AG10803 (cell line): ENCODE measurements at regions not wholly inside any gene's neighbourhood (a gene's known extent, or its start where the extent isn't known, plus 50 kb on each side); places are given as distances from the start of the nearest gene placed in this dataset.

Experiments
- DNase-seq: peaks from one replicate; pipeline ENCODE4 v3.0.0; 2010; ENCODE audit warnings: low read depth
- H3K4me3 ChIP-seq: 2 replicates; pipeline ENCODE4 v1.5.1; 2011; ENCODE audit warnings: mild to moderate bottlenecking, low read length, control low read depth
- TF ChIP-seq, protein P1 (sequence below): conservative IDR thresholded peaks from 2 replicates; pipeline ENCODE4 v1.5.1; 2011; ENCODE audit warnings: mild to moderate bottlenecking, low read length, control low read depth, inconsistent platforms

DNA sequence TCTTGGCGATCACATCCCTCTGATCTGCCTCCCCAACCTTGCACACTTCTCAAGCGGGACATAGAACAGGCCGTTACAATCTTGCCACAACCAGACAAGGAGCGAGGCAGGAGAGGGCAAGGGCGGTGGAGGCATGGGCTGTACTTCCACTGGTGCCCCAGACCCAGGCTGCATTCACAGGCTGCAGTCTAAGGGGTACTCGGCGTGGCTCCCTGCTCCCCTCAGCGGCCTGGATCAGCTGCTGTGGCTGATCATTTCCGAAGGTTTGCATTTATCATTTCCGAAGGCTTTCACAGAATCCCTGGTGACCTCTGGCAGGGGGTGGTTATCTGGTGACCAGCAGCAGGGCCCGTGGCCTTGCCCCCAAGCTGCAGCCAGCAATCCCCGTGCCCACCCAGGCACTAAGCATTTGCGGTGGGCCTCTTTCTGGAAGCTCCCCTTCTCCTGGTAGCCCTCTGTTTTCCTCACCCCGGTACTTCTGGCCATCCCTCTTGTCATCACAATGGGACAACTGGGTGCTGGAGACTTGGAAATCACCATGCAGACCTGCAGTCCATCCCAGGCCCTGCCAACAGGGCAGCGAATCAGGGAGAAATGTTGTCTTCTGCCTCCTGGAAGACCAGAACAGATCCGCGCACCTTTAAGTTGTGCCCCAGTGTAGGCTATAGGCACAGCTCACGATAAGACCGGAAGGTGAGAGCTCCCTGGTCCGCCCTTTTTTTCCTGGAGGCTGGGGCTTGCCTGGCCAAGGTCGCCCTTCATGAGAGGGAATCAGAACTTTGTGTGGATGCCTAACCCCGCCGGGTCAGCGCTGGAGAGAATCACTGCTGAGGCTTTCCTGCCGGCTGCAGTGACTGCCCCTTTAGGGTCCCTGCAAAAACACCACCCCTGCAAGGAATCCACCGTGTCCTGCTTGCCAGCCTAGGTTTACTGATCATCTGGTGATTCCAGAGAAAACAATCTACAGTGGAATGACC, 1739.1 kb downstream of the TP53TG3F start:
- DNase-seq: no peak
- H3K4me3 ChIP-seq: no peak overlapping the region
- TF ChIP-seq, protein P1, sequence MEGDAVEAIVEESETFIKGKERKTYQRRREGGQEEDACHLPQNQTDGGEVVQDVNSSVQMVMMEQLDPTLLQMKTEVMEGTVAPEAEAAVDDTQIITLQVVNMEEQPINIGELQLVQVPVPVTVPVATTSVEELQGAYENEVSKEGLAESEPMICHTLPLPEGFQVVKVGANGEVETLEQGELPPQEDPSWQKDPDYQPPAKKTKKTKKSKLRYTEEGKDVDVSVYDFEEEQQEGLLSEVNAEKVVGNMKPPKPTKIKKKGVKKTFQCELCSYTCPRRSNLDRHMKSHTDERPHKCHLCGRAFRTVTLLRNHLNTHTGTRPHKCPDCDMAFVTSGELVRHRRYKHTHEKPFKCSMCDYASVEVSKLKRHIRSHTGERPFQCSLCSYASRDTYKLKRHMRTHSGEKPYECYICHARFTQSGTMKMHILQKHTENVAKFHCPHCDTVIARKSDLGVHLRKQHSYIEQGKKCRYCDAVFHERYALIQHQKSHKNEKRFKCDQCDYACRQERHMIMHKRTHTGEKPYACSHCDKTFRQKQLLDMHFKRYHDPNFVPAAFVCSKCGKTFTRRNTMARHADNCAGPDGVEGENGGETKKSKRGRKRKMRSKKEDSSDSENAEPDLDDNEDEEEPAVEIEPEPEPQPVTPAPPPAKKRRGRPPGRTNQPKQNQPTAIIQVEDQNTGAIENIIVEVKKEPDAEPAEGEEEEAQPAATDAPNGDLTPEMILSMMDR: no peak

GRCh38 chr16:35200662-35201061, 1741.2 kb downstream of the TP53TG3F start:
- TF ChIP-seq, protein P1: no peak
- no peak overlapping the region for H3K4me3 ChIP-seq
- DNase-seq: no peak

- TF ChIP-seq, protein P1: no peak
- DNase-seq: no peak
Measured at GRCh38 chr16:35201151-35201550, 1741.7 kb downstream of the TP53TG3F start.

DNA sequence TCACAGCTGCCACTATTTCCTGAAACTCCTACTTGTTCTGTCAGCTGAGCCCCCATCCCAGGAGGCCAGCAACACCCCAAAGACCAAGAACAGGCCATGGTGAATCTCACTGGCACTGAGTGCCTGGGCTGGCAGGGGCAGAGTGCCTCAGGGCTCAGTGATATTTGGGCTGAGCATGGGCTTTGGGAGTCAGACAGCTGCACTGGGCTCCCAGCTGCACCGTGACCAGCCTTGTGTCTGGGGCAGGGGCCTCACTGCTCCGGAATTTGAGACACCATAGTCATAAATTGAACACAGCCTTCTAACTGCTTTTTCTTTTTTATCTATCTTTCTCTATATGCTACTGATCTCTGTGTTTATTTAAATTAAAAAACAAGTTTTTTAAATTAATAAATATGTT, 1744.2 kb downstream of the TP53TG3F start:
- H3K4me3 ChIP-seq: no peak overlapping the region
- no peak for DNase-seq
- TF ChIP-seq, protein P1: no peak

More at GRCh38 chr16:35201151-35201550, 1741.7 kb downstream of the TP53TG3F start:
- no peak overlapping the region for H3K4me3 ChIP-seq

DNA sequence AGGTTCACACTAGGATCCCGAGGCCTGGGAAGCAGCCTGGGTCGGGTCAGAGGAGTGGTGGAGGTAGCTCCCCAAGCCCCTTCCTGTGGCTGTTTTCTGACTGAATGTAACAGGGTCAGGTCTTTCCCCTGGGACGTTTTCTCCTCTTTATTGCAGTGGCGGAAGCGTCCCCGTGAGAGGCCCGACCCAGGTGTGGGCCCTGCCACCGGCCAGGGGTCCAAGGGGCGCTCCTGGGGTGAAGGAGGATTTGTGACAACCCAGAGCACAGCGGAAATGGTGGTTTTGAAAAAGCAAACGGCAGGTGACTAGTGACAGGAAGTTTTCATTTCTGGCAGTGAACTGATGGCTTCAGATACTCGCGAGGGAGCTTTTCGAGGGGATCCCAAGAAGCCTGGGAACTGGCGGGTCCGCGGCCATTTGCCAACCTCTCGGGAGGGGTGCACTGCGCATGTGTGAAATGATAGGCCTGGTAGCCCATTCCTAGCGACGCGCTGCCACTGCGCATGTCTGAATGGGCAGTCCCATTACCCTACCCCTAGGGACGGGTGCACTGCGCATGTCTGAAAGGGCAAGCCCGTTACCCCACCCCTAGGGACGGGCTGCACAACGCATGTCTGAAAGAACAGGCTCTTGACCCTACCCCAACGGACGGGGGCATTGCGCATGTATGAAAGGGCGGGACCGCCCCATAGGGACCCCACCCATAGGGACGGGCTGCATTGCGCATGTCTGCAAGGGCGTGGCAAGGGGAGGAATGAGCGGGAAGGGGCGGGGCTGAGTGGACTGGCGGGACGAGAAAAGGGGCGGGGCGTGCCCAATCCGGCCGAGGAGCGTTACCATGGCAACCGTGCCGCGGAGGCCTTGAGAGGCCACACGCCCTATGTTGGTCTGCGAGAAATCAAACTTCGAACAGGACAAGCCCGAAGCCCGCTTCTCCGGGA, 1747.9 kb downstream of the TP53TG3F start:
- no peak for DNase-seq
- TF ChIP-seq, protein P1: no peak
- H3K4me3 ChIP-seq: no peak overlapping the region

DNA sequence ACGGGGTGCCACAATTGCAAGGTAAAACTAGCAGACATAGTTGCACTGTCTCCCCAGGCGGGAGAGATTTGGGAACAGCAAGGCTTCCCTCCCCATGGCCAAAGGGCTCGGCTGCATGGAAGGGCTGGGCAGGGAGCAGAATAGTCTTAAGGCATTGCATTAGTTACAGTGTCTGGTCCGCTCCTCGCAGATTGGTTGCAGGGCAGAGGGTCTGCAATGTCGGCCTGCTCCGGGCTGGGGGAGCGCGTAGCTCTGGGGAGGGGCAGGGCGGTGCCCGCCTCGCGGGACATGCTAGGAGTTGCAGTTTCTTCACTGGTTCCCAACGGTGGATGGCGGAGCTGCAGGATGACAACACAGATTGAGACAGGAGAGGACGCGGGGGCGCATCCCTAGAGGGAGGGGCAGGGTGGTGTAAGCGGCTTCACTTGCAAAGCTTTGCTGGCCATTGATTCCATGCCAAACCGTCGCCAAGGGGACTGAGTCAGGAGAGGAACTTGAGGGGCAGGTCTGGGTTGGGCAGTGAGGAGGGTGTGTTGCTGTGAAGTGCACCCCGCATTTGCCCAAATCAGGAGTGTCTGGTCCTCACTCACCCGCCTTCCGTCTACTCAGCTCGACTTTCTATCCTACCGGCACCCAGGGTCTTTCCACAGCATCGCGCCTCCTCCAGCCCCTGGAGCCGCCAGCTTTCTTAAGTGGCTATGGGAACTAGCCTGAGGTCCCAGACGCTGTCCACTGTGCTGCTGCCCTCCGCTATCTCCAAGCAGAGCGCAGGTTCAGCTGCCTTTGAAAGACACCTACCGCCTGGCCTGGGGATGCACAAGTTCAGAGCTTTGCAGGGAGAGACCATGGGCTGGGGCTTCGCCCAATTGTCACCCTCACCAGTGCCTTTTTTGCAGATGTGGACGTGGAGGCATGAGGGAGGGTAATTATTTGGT, 1748.9 kb downstream of the TP53TG3F start:
- no peak for DNase-seq
- no peak overlapping the region for H3K4me3 ChIP-seq
- TF ChIP-seq, protein P1: no peak
